M059J (cell line): ENCODE measurements at regions not wholly inside any gene's neighbourhood (a gene's known extent, or its start where the extent isn't known, plus 50 kb on each side); places are given as distances from the start of the nearest gene placed in this dataset.

Experiments used
- DNase-seq: peaks from one replicate; pipeline ENCODE4 v3.0.0-alpha.2; 2012; ENCODE audit warnings: low read depth

GRCh38 chr14:42000450-42000849, 393.8 kb downstream of the LRFN5 start:
- DNase-seq = no peak

- DNase-seq = no peak
Observed at GRCh38 chr14:41993687-41994086, 387.0 kb downstream of the LRFN5 start.

- peak; percentile 37 for DNase-seq
Observed at GRCh38 chr14:41986700-41987099, 380.0 kb downstream of the LRFN5 start.

- no peak for DNase-seq
Observed at GRCh38 chr14:41986083-41986645, 379.5 kb downstream of the LRFN5 start.

- DNase-seq = no peak
Observed at GRCh38 chr14:41973178-41973577, 366.5 kb downstream of the LRFN5 start.

- no peak for DNase-seq
Observed at GRCh38 chr14:41972531-41972930, 365.9 kb downstream of the LRFN5 start.

GRCh38 chr14:41960281-41960680, 353.6 kb downstream of the LRFN5 start:
- DNase-seq = no peak

- no peak for DNase-seq
Observed at GRCh38 chr14:41957459-41957858, 350.8 kb downstream of the LRFN5 start.
